Endothelial cell of umbilical vein (primary cell): ENCODE measurements at regions not wholly inside any gene's neighbourhood (a gene's known extent, or its start where the extent isn't known, plus 50 kb on each side); places are given as distances from the start of the nearest gene placed in this dataset.

ENCODE experiments used
- BruUV-seq: library from RNA; stranded (reverse); fragments of 400-500 nt; replicated peaks from 2 replicates; lab custom pipeline; 2021; lab: Mats Ljungman, UMichigan
- CTCF ChIA-PET: fragments of 300-600, 350-600 bp; sonication (Branson Sonifier 250); formaldehyde crosslinking; loops from one replicate; lab custom pipeline; 2021; ENCODE audit warnings: antibody characterized with exemption, inconsistent platforms; lab: Charles Lee
- POLR2A ChIA-PET: fragments of 300-600, 350-600 bp; sonication (Branson Sonifier 250); formaldehyde crosslinking; loops from one replicate; lab custom pipeline; 2021; ENCODE audit warnings: antibody characterized with exemption, inconsistent platforms; lab: Charles Lee
- DNase-seq: peaks from one replicate; pipeline ENCODE4 v3.0.0-alpha.2; 2011; ENCODE audit warnings: low read depth, low spot score
- FAIRE-seq: peaks from 2 replicates; lab custom pipeline; 2011; peaks lifted over from hg19 to GRCh38; lab: Jason Lieb, UNC
- H2AFZ ChIP-seq: 2 replicates; pipeline ENCODE4 v1.6.0; 2012; ENCODE audit warnings: low read depth, low read length, control low read depth, inconsistent platforms
- H3K27ac ChIP-seq: 2 replicates; pipeline ENCODE4 v1.5.1; 2011; ENCODE audit warnings: low read depth, mild to moderate bottlenecking, control low read depth, low read length, moderate library complexity; ENCODE audit not compliant: insufficient read depth
- H3K27me3 ChIP-seq, 2 experiments: 2 replicates each; pipeline versions ENCODE4 v1.6.0 to v1.6.1; 2011; ENCODE audit warnings: low read length in 2 of 2, mixed read lengths in 1 of 2; ENCODE audit not compliant: control insufficient read depth in 2 of 2, insufficient read depth in 2 of 2
- H3K36me3 ChIP-seq, 2 experiments: 2 replicates in 1 of 2; 3 replicates in 1 of 2; pipeline ENCODE4 v1.5.1; 2011; ENCODE audit warnings: low read length in 2 of 2, mild to moderate bottlenecking in 1 of 2, moderate library complexity in 1 of 2; ENCODE audit not compliant: control insufficient read depth in 2 of 2, insufficient read depth in 2 of 2; ENCODE audit errors: extremely low read depth in 1 of 2
- H3K4me1 ChIP-seq: 3 replicates; pipeline ENCODE4 v1.5.1; 2011; ENCODE audit warnings: mild to moderate bottlenecking, low read length; ENCODE audit not compliant: control insufficient read depth, insufficient read depth; ENCODE audit errors: extremely low read depth
- H3K4me2 ChIP-seq: 2 replicates; pipeline ENCODE4 v1.6.1; 2011; ENCODE audit warnings: low read length, control low read depth, mixed read lengths; ENCODE audit not compliant: insufficient read depth
- H3K4me3 ChIP-seq, 3 experiments: fragments of 200-600 bp in 1 of 3; sonication (generic), shearing (Covaris generic) in 1 of 3; replicated peaks in 1 of 3; 2 replicates each; pipeline ENCODE4 v1.5.1; 2011 to 2016; ENCODE audit warnings: control low read depth in 3 of 3, low read length in 3 of 3, mild to moderate bottlenecking in 2 of 3, inconsistent platforms in 1 of 3, low read depth in 1 of 3, moderate library complexity in 1 of 3; ENCODE audit not compliant: insufficient read depth in 1 of 3
- H3K79me2 ChIP-seq: 2 replicates; pipeline ENCODE4 v1.6.0; 2012; ENCODE audit warnings: low read length, inconsistent platforms; ENCODE audit not compliant: control insufficient read depth, insufficient read depth
- H3K9ac ChIP-seq: replicated peaks from 2 replicates; pipeline ENCODE3; 2011; ENCODE audit warnings: low read length, control low read depth; ENCODE audit not compliant: insufficient read depth; ENCODE audit errors: extremely low read depth
- H3K9me1 ChIP-seq: replicated peaks from 3 replicates; pipeline ENCODE4 v1.6.0; 2011; ENCODE audit warnings: mild to moderate bottlenecking, low read length; ENCODE audit not compliant: control insufficient read depth, insufficient read depth; ENCODE audit errors: extremely low read depth
- H3K9me3 ChIP-seq: replicated peaks from 2 replicates; pipeline ENCODE4 v1.5.1; 2012; ENCODE audit warnings: low read length, inconsistent platforms; ENCODE audit not compliant: control insufficient read depth, insufficient read depth
- H4K20me1 ChIP-seq: replicated peaks from 2 replicates; pipeline ENCODE3; 2011; ENCODE audit warnings: mild to moderate bottlenecking, low read length; ENCODE audit not compliant: control insufficient read depth, insufficient read depth; ENCODE audit errors: extremely low read depth
- EZH2 ChIP-seq: IDR thresholded peaks from 2 replicates; pipeline ENCODE4 v1.6.1; 2012; ENCODE audit warnings: borderline replicate concordance, low read depth, mild to moderate bottlenecking, moderate library complexity, low read length, inconsistent platforms; ENCODE audit not compliant: severe bottlenecking
- FOS ChIP-seq: IDR thresholded peaks from 2 replicates; pipeline ENCODE4 v1.6.1; 2011; ENCODE audit warnings: mild to moderate bottlenecking, low read length, moderate library complexity, borderline replicate concordance; ENCODE audit not compliant: insufficient read depth
- GATA2 ChIP-seq: IDR thresholded peaks from 2 replicates; pipeline ENCODE4 v1.7.0; 2011; ENCODE audit warnings: low read depth, mild to moderate bottlenecking, moderate library complexity, mixed read lengths, low read length; ENCODE audit not compliant: insufficient read length, insufficient read depth
- JUN ChIP-seq: IDR thresholded peaks from 2 replicates; pipeline ENCODE4 v1.6.1; 2011; ENCODE audit warnings: borderline replicate concordance, low read depth; ENCODE audit not compliant: insufficient read length, insufficient read depth
- MYC ChIP-seq: IDR thresholded peaks from one replicate; pipeline ENCODE4 v1.6.1; 2011; ENCODE audit warnings: mild to moderate bottlenecking, low read depth, low read length
- POLR2A ChIP-seq: IDR thresholded peaks from 2 replicates; pipeline ENCODE4 v1.6.1; 2012; ENCODE audit warnings: low read depth, mild to moderate bottlenecking, control low read depth, low read length
- POLR2AphosphoS5 ChIP-seq: IDR thresholded peaks from 2 replicates; pipeline ENCODE4 v1.6.1; 2012; ENCODE audit warnings: low read depth, mild to moderate bottlenecking, control low read depth, low read length, moderate library complexity; ENCODE audit not compliant: insufficient read depth
- dilution Hi-C: fragments of 300-500 bp; cut with MboI; formaldehyde crosslinking; loops from one replicate; pipeline ENCODE4 v1.15.0; 2019; ENCODE audit warnings: low sequenced_read_pairs; ENCODE audit not compliant: extremely low pct_ligation_motif_present
- intact Hi-C: fragments of 100-400 bp; cut with micrococcal nuclease; formaldehyde crosslinking; loops from one replicate; pipeline ENCODE4 v1.10.0; 2022
- TF ChIP-seq, protein P1 (sequence below), 2 donors: IDR thresholded peaks; 1 replicate in 1 of 2; 2 replicates in 1 of 2; pipeline ENCODE4 v1.5.1; 2011; ENCODE audit warnings: low read length in 2 of 2, mild to moderate bottlenecking in 2 of 2, moderate library complexity in 2 of 2, control low read depth in 1 of 2, inconsistent platforms in 1 of 2, low read depth in 1 of 2; ENCODE audit not compliant: insufficient read depth in 1 of 2; ENCODE audit errors: extremely low read depth in 1 of 2
- TF ChIP-seq, protein P2 (sequence below): IDR thresholded peaks from 2 replicates; pipeline ENCODE4 v1.6.1; 2011; ENCODE audit not compliant: insufficient read depth, insufficient read length

DNA sequence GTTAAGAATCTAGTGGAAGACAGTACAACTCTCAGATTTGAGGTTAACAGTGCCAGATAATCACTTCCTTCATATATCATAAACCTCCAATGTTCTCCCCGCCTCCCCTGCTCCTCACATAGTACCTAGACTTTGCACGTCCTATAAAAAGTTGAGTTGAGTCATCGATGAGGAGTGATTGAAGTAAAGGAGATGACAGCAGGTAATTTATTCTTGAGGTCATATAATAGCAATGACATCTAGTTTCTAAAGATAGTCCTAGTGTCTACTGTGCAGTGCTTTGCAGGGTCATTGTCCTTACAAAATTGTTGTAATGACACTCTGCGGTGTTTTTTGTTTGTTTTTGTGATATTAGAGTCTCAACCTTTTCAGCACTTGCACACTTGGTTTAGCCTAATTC is 510.5 kb upstream of the LRFN5 start:
- Histone ChIP-seq H3K27me3 (no peaks in the 10 kb centered on the region), H3K79me2 (no peaks in the 10 kb centered on the region), H3K4me3 (no peak overlapping the region), H3K4me2 (no peak overlapping the region), H3K36me3 (no peaks in the 10 kb centered on the region), H3K9ac (no peak overlapping the region), H3K9me1 (no peaks in the 10 kb centered on the region), H3K4me1 (no peaks in the 10 kb centered on the region), H4K20me1 (no peaks in the 10 kb centered on the region), H2AFZ (no peak overlapping the region), H3K9me3 (peaks cover 3% of the 10 kb centered on the region), H3K27ac (no peak overlapping the region)
- ChIA-PET CTCF (no interaction called here), POLR2A (no interaction called here)
- dilution Hi-C loops (no loop called here), intact Hi-C loops (no loop called here)
- TF ChIP-seq GATA2 (no peak), JUN (no peak), POLR2AphosphoS5 (no peak)
- no TSS peak for BruUV-seq
- DNase-seq (no peak), FAIRE-seq (no peak)

DNA sequence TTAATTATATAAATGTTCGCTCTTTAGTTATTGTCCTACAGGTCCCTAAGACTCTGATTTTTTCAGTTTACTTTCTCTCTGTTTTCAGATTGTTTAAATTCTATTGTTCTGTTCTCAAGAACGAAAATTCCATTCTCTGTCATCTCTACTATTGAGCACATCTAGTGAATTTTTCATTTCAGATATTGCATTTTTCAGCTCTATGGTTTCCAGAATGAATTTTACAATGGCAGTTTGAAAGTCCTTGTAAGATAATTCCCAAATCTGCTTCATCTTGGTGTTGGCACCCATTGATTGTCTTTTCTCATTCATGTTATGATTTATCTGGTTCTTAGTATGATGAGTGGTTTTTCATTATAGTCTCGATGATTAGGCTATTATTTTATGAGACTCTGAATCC is 519.6 kb upstream of the LRFN5 start:
- no peaks in the 10 kb centered on the region for H3K27me3 ChIP-seq
- DNase-seq (no peak), FAIRE-seq (no peak)
- H3K4me2 ChIP-seq: no peak overlapping the region
- intact Hi-C loops (no loop called here), dilution Hi-C loops (no loop called here)
- no peak overlapping the region for H3K4me3 ChIP-seq
- no peak overlapping the region for H3K27ac ChIP-seq
- no peak overlapping the region for H2AFZ ChIP-seq
- BruUV-seq: no TSS peak
- TF ChIP-seq POLR2AphosphoS5: no peak
- TF ChIP-seq MYC: no peak
- TF ChIP-seq POLR2A: no peak
- TF ChIP-seq EZH2: no peak
- TF ChIP-seq, protein P1, sequence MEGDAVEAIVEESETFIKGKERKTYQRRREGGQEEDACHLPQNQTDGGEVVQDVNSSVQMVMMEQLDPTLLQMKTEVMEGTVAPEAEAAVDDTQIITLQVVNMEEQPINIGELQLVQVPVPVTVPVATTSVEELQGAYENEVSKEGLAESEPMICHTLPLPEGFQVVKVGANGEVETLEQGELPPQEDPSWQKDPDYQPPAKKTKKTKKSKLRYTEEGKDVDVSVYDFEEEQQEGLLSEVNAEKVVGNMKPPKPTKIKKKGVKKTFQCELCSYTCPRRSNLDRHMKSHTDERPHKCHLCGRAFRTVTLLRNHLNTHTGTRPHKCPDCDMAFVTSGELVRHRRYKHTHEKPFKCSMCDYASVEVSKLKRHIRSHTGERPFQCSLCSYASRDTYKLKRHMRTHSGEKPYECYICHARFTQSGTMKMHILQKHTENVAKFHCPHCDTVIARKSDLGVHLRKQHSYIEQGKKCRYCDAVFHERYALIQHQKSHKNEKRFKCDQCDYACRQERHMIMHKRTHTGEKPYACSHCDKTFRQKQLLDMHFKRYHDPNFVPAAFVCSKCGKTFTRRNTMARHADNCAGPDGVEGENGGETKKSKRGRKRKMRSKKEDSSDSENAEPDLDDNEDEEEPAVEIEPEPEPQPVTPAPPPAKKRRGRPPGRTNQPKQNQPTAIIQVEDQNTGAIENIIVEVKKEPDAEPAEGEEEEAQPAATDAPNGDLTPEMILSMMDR (IDR thresholded peaks at IDR 0.05; ENCODE audit: extremely low read depth in 1 of 2, insufficient read depth in 1 of 2, low read depth in 1 of 2, low read length in 2 of 2): no peak
- TF ChIP-seq GATA2: no peak
- TF ChIP-seq, protein P2, sequence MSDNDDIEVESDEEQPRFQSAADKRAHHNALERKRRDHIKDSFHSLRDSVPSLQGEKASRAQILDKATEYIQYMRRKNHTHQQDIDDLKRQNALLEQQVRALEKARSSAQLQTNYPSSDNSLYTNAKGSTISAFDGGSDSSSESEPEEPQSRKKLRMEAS: no peak
- TF ChIP-seq FOS: no peak
- TF ChIP-seq JUN: no peak
- ChIA-PET CTCF (no interaction called here), POLR2A (no interaction called here)
- no peak overlapping the region for H3K9ac ChIP-seq
- no peaks in the 10 kb centered on the region for H3K4me1 ChIP-seq
- no peaks in the 10 kb centered on the region for H3K9me1 ChIP-seq
- peaks cover 2% of the 10 kb centered on the region for H3K9me3 ChIP-seq
- no peaks in the 10 kb centered on the region for H4K20me1 ChIP-seq
- H3K79me2 ChIP-seq: no peaks in the 10 kb centered on the region
- H3K36me3 ChIP-seq: no peaks in the 10 kb centered on the region
